Choroid plexus epithelial cell (primary cell): ENCODE measurements at regions not wholly inside any gene's neighbourhood (a gene's known extent, or its start where the extent isn't known, plus 50 kb on each side); places are given as distances from the start of the nearest gene placed in this dataset.

Experiments
- DNase-seq: peaks from one replicate; pipeline ENCODE4 v3.0.0-alpha.2; 2010; ENCODE audit warnings: low read depth
- H3K4me3 ChIP-seq: 2 replicates; pipeline ENCODE4 v1.5.1; 2011; ENCODE audit warnings: low read depth, mild to moderate bottlenecking, control low read depth, low read length, moderate library complexity
- CTCF ChIP-seq: conservative IDR thresholded peaks from 2 replicates; pipeline ENCODE4 v1.5.1; 2011; ENCODE audit warnings: low read depth, mild to moderate bottlenecking, control low read depth, inconsistent platforms, low read length, moderate library complexity

- no peak for DNase-seq
- no peak overlapping the region for H3K4me3 ChIP-seq
- no peak for TF ChIP-seq CTCF
Observed at GRCh38 chr22:44627521-44628139, 74.4 kb upstream of the PRR5 start.

GRCh38 chr22:44625981-44626687 is 75.9 kb upstream of the PRR5 start:
- TF ChIP-seq CTCF: peak; percentile 97
- H3K4me3 ChIP-seq: no peak overlapping the region
- peak; percentile 68 for DNase-seq

- TF ChIP-seq CTCF: no peak
- no peak for DNase-seq
- H3K4me3 ChIP-seq: no peak overlapping the region
Observed at GRCh38 chr22:44625421-44625760, 76.6 kb upstream of the PRR5 start.

GRCh38 chr22:44624689-44625420 is 77.1 kb upstream of the PRR5 start:
- TF ChIP-seq CTCF: no peak
- H3K4me3 ChIP-seq: no peak overlapping the region
- no peak for DNase-seq

- DNase-seq: peak; percentile 37
- no peak overlapping the region for H3K4me3 ChIP-seq
- TF ChIP-seq CTCF: peak; percentile 73
Observed at GRCh38 chr22:44623771-44624510, 78.1 kb upstream of the PRR5 start.

- DNase-seq: no peak
- no peak overlapping the region for H3K4me3 ChIP-seq
- no peak for TF ChIP-seq CTCF
Observed at GRCh38 chr22:44622679-44623078, 79.3 kb upstream of the PRR5 start.
